GM13977 (cell line): ENCODE measurements at regions not wholly inside any gene's neighbourhood (a gene's known extent, or its start where the extent isn't known, plus 50 kb on each side); places are given as distances from the start of the nearest gene placed in this dataset.

Source experiments
- DNase-seq: peaks from one replicate; pipeline ENCODE4 v3.0.0; 2012; ENCODE audit warnings: low spot score
- in situ Hi-C: fragments of 300-500 bp; cut with MboI; formaldehyde crosslinking; loops from one replicate; pipeline ENCODE4 v1.12.0; 2022; ENCODE audit warnings: low sequenced_read_pairs, low pct_unique_long_range_greater_than_20kb, mixed read lengths, inconsistent platforms; ENCODE audit not compliant: unreplicated experiment
- TF ChIP-seq, protein P1 (sequence below): IDR thresholded peaks from 2 replicates; pipeline ENCODE4 v1.5.1; 2012; ENCODE audit warnings: mild to moderate bottlenecking, control low read depth; ENCODE audit not compliant: insufficient read depth; ENCODE audit errors: extremely low read depth, missing control alignments

DNA sequence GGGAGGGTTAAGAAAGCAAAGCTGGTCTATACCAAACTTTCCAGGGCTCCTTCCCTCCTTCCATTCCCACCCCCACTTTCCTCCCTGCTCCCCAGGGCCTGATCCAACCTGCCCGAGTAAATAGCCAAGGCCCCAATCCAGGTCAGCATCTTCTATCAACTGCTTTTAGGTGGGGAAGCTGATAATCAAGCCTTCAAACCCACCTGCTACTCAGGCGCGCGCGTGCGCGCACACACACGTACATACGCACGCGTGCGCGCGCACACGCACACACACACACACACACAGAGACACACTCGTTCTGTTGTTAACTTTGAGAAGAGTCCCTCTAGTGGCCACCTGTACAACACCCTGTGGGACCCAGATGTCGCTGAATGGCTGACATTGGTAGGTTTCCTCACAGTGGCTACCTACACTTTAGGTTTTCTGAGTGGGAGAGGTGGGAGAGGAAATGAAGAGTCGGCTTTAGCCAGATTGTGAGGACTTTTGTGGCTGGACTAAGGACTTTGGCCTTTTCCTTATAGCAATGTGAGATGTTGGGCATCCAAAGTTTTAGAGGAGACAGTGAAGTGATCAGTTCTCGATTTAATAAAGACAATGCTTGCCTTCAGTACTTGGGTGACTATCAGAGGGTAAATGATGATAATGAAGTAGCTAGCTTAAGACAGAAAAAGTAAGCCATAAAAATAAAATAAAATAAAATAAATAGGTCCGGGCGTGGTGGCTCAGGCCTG lies 179.9 kb upstream of the C2CD4B start:
- in situ Hi-C loops, result no loop called here
- TF ChIP-seq, protein P1, sequence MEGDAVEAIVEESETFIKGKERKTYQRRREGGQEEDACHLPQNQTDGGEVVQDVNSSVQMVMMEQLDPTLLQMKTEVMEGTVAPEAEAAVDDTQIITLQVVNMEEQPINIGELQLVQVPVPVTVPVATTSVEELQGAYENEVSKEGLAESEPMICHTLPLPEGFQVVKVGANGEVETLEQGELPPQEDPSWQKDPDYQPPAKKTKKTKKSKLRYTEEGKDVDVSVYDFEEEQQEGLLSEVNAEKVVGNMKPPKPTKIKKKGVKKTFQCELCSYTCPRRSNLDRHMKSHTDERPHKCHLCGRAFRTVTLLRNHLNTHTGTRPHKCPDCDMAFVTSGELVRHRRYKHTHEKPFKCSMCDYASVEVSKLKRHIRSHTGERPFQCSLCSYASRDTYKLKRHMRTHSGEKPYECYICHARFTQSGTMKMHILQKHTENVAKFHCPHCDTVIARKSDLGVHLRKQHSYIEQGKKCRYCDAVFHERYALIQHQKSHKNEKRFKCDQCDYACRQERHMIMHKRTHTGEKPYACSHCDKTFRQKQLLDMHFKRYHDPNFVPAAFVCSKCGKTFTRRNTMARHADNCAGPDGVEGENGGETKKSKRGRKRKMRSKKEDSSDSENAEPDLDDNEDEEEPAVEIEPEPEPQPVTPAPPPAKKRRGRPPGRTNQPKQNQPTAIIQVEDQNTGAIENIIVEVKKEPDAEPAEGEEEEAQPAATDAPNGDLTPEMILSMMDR, result peak; percentile 53
- peak; percentile 69 for DNase-seq

DNA sequence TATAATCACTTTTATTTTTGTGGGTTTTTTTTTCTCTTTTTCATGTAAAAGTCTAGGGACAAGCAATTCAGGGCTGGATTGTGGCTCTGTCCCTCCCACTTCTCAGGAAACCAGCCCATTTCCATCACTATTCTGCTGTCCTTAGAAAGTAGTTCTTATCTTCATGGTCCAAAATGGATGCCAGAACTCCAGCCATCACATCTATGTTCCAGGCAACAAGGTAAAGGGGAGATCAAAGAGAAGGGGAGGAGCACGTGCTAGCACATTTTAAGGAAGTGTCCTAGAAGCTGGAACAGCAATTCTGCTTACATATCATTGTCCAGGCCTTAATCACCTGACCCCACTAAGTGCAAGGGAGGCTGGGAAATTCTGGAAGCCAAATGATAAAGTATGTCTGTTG lies 181.1 kb upstream of the C2CD4B start:
- no peak for DNase-seq
- in situ Hi-C loops, result no loop called here
- TF ChIP-seq, protein P1, result no peak

DNA sequence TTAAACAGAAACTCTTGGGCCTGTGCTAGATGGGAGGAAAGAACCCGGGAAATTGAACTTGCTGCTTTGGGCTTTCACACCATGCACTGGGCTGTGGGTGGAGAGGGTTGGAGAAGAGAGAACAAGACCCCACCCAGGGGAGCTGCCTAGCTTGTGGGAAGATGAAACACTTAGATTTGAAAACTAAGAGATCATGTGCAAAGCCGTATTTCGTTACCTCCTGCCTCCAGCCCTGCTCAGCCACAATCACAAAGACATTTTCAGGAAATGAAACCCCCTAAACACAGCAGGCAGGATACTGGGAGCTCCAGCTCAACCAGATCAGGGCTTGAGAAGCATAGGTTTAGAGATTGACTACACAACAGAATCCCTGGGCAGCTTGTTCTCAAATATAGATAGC lies 183.0 kb upstream of the C2CD4B start:
- in situ Hi-C loops, result no loop called here
- DNase-seq, result no peak
- TF ChIP-seq, protein P1, result no peak

DNA sequence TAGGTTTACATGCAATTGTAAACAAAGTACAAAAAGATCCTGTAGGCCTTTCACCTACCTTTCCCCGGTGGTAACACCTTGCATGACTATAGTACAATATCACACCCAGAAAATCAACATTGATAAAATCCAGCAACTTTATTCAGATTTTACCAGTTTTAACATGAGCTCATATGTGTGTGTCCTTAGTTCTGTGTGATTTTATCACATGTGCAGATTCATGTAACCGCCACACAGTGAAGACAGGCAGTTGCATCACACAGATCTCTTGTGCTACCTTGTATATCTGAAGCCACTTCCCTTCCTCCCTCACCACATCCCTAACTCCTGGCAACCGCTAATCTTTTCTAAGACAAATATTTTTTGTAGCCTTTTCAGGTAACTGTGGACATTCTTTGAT lies 183.5 kb upstream of the C2CD4B start:
- TF ChIP-seq, protein P1, result no peak
- in situ Hi-C loops, result no loop called here
- no peak for DNase-seq

DNA sequence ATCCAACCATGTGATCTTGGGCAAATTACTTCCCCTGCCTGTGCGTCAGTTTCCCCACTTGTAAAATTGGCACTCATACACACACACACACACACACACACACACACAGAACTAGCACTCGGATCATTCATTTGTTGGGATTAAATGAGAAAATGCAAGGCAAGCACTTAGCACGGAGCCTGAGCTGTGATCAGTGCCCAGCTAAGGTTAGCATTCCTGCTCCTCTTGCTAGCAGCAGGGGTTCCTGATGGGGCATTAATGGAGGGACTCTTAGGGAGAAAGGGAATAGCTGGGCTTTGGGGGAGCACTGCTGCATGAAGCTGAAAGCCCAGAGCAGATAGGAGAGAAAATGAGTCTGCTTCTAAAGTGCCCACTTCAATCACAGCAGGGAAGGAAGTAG lies 187.7 kb upstream of the C2CD4B start:
- DNase-seq, result no peak
- TF ChIP-seq, protein P1, result no peak
- in situ Hi-C loops, result no loop called here

DNA sequence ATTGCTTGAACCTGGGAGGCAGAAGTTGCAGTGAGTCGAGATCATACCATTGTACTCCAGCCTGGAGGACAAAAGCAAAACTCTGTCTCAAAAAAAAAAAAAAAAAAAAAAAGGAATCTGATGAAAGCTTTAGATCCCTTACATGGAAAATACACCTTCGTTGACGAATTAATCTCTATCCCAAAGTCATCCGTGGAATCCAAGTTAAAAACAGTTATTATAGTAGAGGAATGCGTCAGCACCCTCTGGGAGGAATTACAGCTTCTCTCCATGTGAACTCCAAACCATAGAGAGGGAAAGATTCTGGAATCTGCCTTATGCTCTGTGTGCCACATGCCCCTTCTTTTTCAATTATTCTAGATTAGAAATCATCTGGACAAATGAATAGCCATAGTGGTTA lies 192.3 kb upstream of the C2CD4B start:
- DNase-seq, result no peak
- in situ Hi-C loops, result no loop called here
- TF ChIP-seq, protein P1, result no peak
